Heart left ventricle (tissue), 16 donors: ENCODE measurements at regions not wholly inside any gene's neighbourhood (a gene's known extent, or its start where the extent isn't known, plus 50 kb on each side); places are given as distances from the start of the nearest gene placed in this dataset.

Experiments used
- ATAC-seq, 4 donors: fragments of 200-7000 bp; cut with Tn5 transposase; one replicate each; pipeline ENCODE4 v1.9.1; 2020 to 2022; ENCODE audit warnings: moderate library complexity in 4 of 4, mild to moderate bottlenecking in 3 of 4, moderate number of reproducible peaks in 1 of 4
- DNase-seq, 5 donors: peaks; one replicate each; pipeline ENCODE4 v3.0.0-alpha.2; 2020
- H3K27ac ChIP-seq, 12 donors: fragments of 200-600 bp; sonication (generic) in 4 of 12; one replicate each; pipeline versions ENCODE4 v1.5.0 to v1.8.0; 2016 to 2022; ENCODE audit warnings: mild to moderate bottlenecking in 2 of 12
- H3K27me3 ChIP-seq, 9 donors: fragments of 200-600 bp; sonication (generic) in 2 of 9; one replicate each; pipeline versions ENCODE4 v1.5.1 to v1.8.0; 2016 to 2022; ENCODE audit warnings: mild to moderate bottlenecking in 3 of 9
- H3K36me3 ChIP-seq, 9 donors: fragments of 200-600 bp; sonication (generic) in 2 of 9; one replicate each; pipeline versions ENCODE4 v1.5.0 to v1.8.0; 2018 to 2022; ENCODE audit warnings: mild to moderate bottlenecking in 2 of 9
- H3K4me1 ChIP-seq, 12 donors: fragments of 200-600 bp; sonication (generic) in 4 of 12; one replicate each; pipeline versions ENCODE4 v1.5.0 to v1.8.0; 2016 to 2022; ENCODE audit warnings: mild to moderate bottlenecking in 3 of 12
- H3K4me3 ChIP-seq, 12 donors: fragments of 200-600 bp; sonication (generic) in 4 of 12; one replicate each; pipeline versions ENCODE4 v1.5.0 to v1.8.0; 2017 to 2022; ENCODE audit warnings: mild to moderate bottlenecking in 9 of 12, moderate library complexity in 4 of 12
- H3K9me3 ChIP-seq, 12 donors: fragments of 200-600 bp; sonication (generic) in 4 of 12; one replicate each; pipeline versions ENCODE4 v1.5.0 to v1.8.0; 2016 to 2022; ENCODE audit warnings: mild to moderate bottlenecking in 1 of 12
- POLR2A ChIP-seq, 2 donors: fragments of 450-650 bp; IDR thresholded peaks; one replicate each; pipeline ENCODE4 v1.6.1; 2017; ENCODE audit warnings: antibody characterized with exemption in 2 of 2, mild to moderate bottlenecking in 2 of 2, moderate library complexity in 2 of 2
- WGBS, 4 donors: extraction: QIAGEN DNeasy Blood & Tissue Kit in 2 of 4; methylation state at CpG; one replicate each; pipeline versions ENCODE4 v1.1.5 to v1.1.7; 2013 to 2018; 5-methylcytosine and 5-hydroxymethylcytosine counted together
- intact Hi-C, 10 donors: fragments of 100-400 bp; cut with DNase I; formaldehyde crosslinking; loops; one replicate each; pipeline versions ENCODE4 v1.11.1 to v1.14.2; 2022
- TF ChIP-seq, protein P1 (sequence below), 12 donors: fragments of 200-600 bp; sonication (generic) in 4 of 12; IDR thresholded peaks; one replicate each; pipeline versions ENCODE4 v1.5.0 to v1.8.0; 2018 to 2022; ENCODE audit warnings: antibody characterized with exemption in 12 of 12, mild to moderate bottlenecking in 5 of 12
- donor health status: ischemic (EF 13 %, LVEDD 7.1; RV severe dilation, severe dysfunction).
- donor health status: healthy with polysubstance abuse.
- donor health status: DM: no; HTN: yes; CAD: no.
- donor health status: DM: no; HTN: no; CAD: no.
- donor health status: ischemic (EF 25% LVEDD 6.9; RV normal size, moderate dysfunction).
- donor health status: ischemic (EF 25% LVEDD 5.7; RV mildly dilated, moderate dysfunction).
- donor health status: healthy.
- donor health status: DM: yes; HTN: yes; CAD: no.
- donor health status: ischemic (EF 35%, LVEDD 5.7; RV mildly dilated, moderate dysfunction).
- donor health status: nonischemic (EF 11% LVEDD 7.7; RV severe dilation, severe dysfunction).
- donor health status: DM: yes; HTN: yes; CAD: no.
- donor health status: PGD.
- donor health status: ischemic (EF 29% LVEDD 5.4; RV normal size, mild dysfunction).
- donor health status: nonischemic (EF 23%, LVEDD 6.1; RV moderate dilation, normal function).

DNA sequence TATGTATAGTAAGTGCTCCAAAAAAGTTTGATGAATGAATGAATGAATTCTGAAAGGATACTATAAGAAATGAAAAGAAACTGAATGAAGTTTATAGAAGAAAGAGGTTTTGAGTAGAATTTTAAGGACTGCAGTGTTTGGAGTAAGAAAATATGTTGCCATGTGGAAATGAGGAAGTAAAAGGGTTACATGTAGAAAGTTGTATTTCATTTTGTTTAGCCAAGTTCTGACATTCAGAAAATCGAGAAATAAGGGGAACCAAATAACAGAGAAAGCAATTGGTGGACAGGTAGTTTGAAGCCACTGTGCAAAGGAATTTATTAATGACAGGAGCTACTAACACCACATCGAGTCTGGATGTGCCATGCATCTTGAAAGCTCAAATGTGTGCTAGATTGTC, 200.7 kb downstream of the SATB1 start:
- TF ChIP-seq, protein P1, sequence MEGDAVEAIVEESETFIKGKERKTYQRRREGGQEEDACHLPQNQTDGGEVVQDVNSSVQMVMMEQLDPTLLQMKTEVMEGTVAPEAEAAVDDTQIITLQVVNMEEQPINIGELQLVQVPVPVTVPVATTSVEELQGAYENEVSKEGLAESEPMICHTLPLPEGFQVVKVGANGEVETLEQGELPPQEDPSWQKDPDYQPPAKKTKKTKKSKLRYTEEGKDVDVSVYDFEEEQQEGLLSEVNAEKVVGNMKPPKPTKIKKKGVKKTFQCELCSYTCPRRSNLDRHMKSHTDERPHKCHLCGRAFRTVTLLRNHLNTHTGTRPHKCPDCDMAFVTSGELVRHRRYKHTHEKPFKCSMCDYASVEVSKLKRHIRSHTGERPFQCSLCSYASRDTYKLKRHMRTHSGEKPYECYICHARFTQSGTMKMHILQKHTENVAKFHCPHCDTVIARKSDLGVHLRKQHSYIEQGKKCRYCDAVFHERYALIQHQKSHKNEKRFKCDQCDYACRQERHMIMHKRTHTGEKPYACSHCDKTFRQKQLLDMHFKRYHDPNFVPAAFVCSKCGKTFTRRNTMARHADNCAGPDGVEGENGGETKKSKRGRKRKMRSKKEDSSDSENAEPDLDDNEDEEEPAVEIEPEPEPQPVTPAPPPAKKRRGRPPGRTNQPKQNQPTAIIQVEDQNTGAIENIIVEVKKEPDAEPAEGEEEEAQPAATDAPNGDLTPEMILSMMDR (IDR thresholded peaks at IDR 0.05), result no peak
- no peak for TF ChIP-seq POLR2A (IDR thresholded peaks at IDR 0.05)
- no peaks in the 10 kb centered on the region for H3K36me3 ChIP-seq

DNA sequence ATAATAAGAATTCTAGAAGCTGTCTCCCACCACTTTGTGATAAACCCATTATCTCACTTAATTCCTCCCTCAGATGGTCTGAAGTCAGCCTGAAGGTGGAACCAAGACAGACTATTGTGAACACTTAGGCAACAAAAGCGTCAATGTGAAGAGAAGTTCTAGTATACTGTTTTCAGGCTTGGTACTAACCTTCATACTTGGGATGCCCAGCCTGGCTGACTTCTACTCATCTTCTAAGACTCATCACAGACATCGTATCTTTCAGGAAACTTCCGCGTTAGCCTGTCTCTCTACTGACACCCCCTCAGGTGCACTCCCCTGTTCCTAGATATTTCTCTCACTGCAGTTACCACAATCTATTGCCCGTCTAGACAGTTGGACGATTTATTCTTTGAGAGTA, 201.2 kb downstream of the SATB1 start:
- 80 to 86% (median 83%) methylated on average over 6 of the region's 6 CpGs for WGBS, 4 donors
- no peaks in the 10 kb centered on the region for H3K36me3 ChIP-seq

More for the DNA sequence above, 200.7 kb downstream of the SATB1 start:
- intact Hi-C loops, result no loop called here
- H3K27me3 ChIP-seq, result no peaks in the 10 kb centered on the region
- ATAC-seq (no peak), DNase-seq (no peak)
- 62 to 78% (median 68%) methylated on average over 2 of the region's 2 CpGs for WGBS, 4 donors
- H3K27ac ChIP-seq, result no peak overlapping the region
- H3K9me3 ChIP-seq, result no peaks in the 10 kb centered on the region
- H3K4me3 ChIP-seq, result no peak overlapping the region
- H3K4me1 ChIP-seq, result no peaks in the 10 kb centered on the region

DNA sequence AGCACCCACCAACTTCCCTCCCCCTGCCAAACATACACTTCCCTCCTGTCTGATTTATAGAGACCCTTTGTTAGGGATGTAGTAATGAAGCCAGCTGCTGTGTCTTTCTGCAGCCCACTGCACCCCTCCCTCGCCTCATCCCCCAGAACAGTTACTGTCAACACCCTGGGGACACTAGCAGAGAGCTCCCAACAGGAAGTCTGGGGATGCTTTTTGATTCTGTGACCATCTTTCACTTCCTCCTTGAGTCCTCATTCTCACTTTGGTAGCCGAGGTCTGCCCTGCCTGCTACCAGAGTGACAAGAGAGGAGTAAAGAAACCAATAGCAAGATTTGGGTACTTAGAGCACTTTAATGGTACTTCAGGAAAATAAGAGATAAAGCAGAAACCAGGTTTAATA, 201.6 kb downstream of the SATB1 start:
- no peaks in the 10 kb centered on the region for H3K9me3 ChIP-seq
- 23 to 52% (median 39%) methylated on average over 2 of the region's 2 CpGs for WGBS, 4 donors
- intact Hi-C loops, result no loop called here
- no peak overlapping the region for H3K4me3 ChIP-seq
- DNase-seq, result no peak
- H3K27me3 ChIP-seq, result no peaks in the 10 kb centered on the region
- no peaks in the 10 kb centered on the region for H3K36me3 ChIP-seq
- H3K27ac ChIP-seq, result no peak overlapping the region
- H3K4me1 ChIP-seq, result no peaks in the 10 kb centered on the region
- no peak for TF ChIP-seq POLR2A (IDR thresholded peaks at IDR 0.05)
- TF ChIP-seq, protein P1 (IDR thresholded peaks at IDR 0.05), result no peak
- ATAC-seq, result no peak

More for the DNA sequence above, 201.2 kb downstream of the SATB1 start:
- ATAC-seq (no peak), DNase-seq (no peak)
- TF ChIP-seq, protein P1 (IDR thresholded peaks at IDR 0.05), result no peak
- no peak for TF ChIP-seq POLR2A (IDR thresholded peaks at IDR 0.05)
- H3K4me3 ChIP-seq, result no peak overlapping the region
- no peak overlapping the region for H3K27ac ChIP-seq
- H3K9me3 ChIP-seq, result no peaks in the 10 kb centered on the region
- H3K27me3 ChIP-seq, result no peaks in the 10 kb centered on the region
- intact Hi-C loops, result no loop called here
- H3K4me1 ChIP-seq, result no peaks in the 10 kb centered on the region

DNA sequence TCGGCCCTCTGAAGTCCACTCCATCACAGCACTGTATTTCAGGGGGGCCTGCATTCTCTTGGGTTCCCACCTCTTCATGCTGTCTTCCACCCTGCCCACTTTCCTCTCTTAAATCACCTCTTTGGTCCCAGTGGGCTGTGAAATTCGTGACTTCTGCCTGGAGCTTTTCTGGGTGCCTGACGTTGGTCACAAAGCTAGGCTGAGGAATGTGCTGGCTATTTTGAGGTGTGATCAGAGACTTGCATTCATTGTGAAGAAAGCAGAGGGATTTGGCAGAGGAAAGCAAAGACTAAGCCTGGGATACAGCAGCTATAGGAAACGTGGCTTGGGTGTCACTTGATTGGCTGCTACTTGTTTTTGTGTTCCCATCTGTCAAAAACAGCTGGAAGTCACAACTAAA, 202.5 kb downstream of the SATB1 start:
- ATAC-seq, result no peak
- no peak overlapping the region for H3K4me3 ChIP-seq
- 25 to 41% (median 32%) methylated on average over 4 of the region's 4 CpGs for WGBS, 4 donors
- no peaks in the 10 kb centered on the region for H3K36me3 ChIP-seq
- no peaks in the 10 kb centered on the region for H3K4me1 ChIP-seq
- H3K27me3 ChIP-seq, result no peaks in the 10 kb centered on the region
- no peak overlapping the region for H3K27ac ChIP-seq
- TF ChIP-seq, protein P1 (IDR thresholded peaks at IDR 0.05), result no peak
- TF ChIP-seq POLR2A (IDR thresholded peaks at IDR 0.05), result no peak
- H3K9me3 ChIP-seq, result no peaks in the 10 kb centered on the region
- no peak for DNase-seq
- intact Hi-C loops, result no loop called here
